CD14-positive monocyte (primary cell): ENCODE measurements at regions not wholly inside any gene's neighbourhood (a gene's known extent, or its start where the extent isn't known, plus 50 kb on each side); places are given as distances from the start of the nearest gene placed in this dataset.

Experiments used
- DNase-seq, 3 donors: peaks; one replicate each; pipeline ENCODE4 v3.0.0-alpha.2; 2011 to 2022
- H2AFZ ChIP-seq: 2 replicates; pipeline ENCODE4 v1.6.0; 2012; ENCODE audit warnings: mild to moderate bottlenecking, low read depth, low read length, inconsistent platforms; ENCODE audit not compliant: insufficient read depth, poor library complexity, severe bottlenecking
- H3K27ac ChIP-seq, 2 donors: 1 replicate in 1 of 2; 2 replicates in 1 of 2; pipeline ENCODE4 v1.5.1; 2012 to 2013; ENCODE audit warnings: low read length in 2 of 2, control low read depth in 1 of 2, inconsistent platforms in 1 of 2, low read depth in 1 of 2, mild to moderate bottlenecking in 1 of 2
- H3K27me3 ChIP-seq, 2 donors: one replicate each; pipeline versions ENCODE4 v1.6.0 to v1.6.1; 2011 to 2013; ENCODE audit warnings: low read length in 2 of 2; ENCODE audit not compliant: control insufficient read depth in 2 of 2, insufficient read depth in 2 of 2
- H3K36me3 ChIP-seq, 2 donors: replicated peaks in 1 of 2; 1 replicate in 1 of 2; 2 replicates in 1 of 2; pipeline versions ENCODE4 v1.5.1 to v1.6.1; 2012 to 2013; ENCODE audit warnings: low read length in 2 of 2, control low read depth in 1 of 2, inconsistent platforms in 1 of 2, mild to moderate bottlenecking in 1 of 2; ENCODE audit not compliant: insufficient read depth in 2 of 2, control insufficient read depth in 1 of 2
- H3K4me1 ChIP-seq, 2 donors: 1 replicate in 1 of 2; 2 replicates in 1 of 2; pipeline versions ENCODE4 v1.5.1 to v1.6.1; 2012 to 2013; ENCODE audit warnings: low read length in 2 of 2, control low read depth in 1 of 2, inconsistent platforms in 1 of 2, mild to moderate bottlenecking in 1 of 2, moderate library complexity in 1 of 2; ENCODE audit not compliant: insufficient read depth in 2 of 2, control insufficient read depth in 1 of 2
- H3K4me2 ChIP-seq: replicated peaks from 2 replicates; pipeline ENCODE3; 2012; ENCODE audit warnings: low read length, moderate library complexity, mild to moderate bottlenecking; ENCODE audit not compliant: poor library complexity, severe bottlenecking; ENCODE audit errors: extremely low read depth
- H3K4me3 ChIP-seq, 3 experiments: fragments of 200-600 bp in 1 of 3; sonication (generic) in 1 of 3; replicated peaks in 1 of 3; 1 replicate in 2 of 3; 2 replicates in 1 of 3; pipeline ENCODE4 v1.5.1; 2011 to 2013; ENCODE audit warnings: low read length in 3 of 3, mild to moderate bottlenecking in 3 of 3, control low read depth in 2 of 3, low read depth in 2 of 3, inconsistent platforms in 1 of 3, moderate library complexity in 1 of 3
- H3K79me2 ChIP-seq: 2 replicates; pipeline ENCODE4 v1.6.0; 2012; ENCODE audit warnings: mild to moderate bottlenecking, control low read depth, inconsistent platforms, low read length, moderate library complexity; ENCODE audit not compliant: insufficient read depth
- H3K9ac ChIP-seq: 2 replicates; pipeline ENCODE4 v1.6.0; 2017; ENCODE audit warnings: low read length, mild to moderate bottlenecking; ENCODE audit not compliant: insufficient read depth, poor library complexity, severe bottlenecking
- H3K9me3 ChIP-seq, 2 donors: replicated peaks in 1 of 2; 1 replicate in 1 of 2; 2 replicates in 1 of 2; pipeline versions ENCODE4 v1.5.1 to v1.6.1; 2012 to 2013; ENCODE audit warnings: low read length in 2 of 2, control low read depth in 1 of 2; ENCODE audit not compliant: control insufficient read depth in 1 of 2, insufficient read depth in 1 of 2
- H4K20me1 ChIP-seq: 2 replicates; pipeline ENCODE4 v1.6.0; 2012; ENCODE audit warnings: mild to moderate bottlenecking, low read length, control low read depth, moderate library complexity; ENCODE audit not compliant: insufficient read depth
- H3K27ac Mint-ChIP-seq, 7 donors: one replicate each; pipeline ENCODE4 v1.8.0; 2020; ENCODE audit warnings: mild to moderate bottlenecking in 7 of 7, mixed read lengths in 7 of 7, moderate library complexity in 6 of 7, inconsistent platforms in 2 of 7
- H3K27me3 Mint-ChIP-seq, 3 donors: one replicate each; pipeline ENCODE4 v1.8.0; 2021 to 2022; ENCODE audit warnings: low read depth in 3 of 3, mild to moderate bottlenecking in 3 of 3, mixed read lengths in 3 of 3, moderate library complexity in 3 of 3, inconsistent platforms in 1 of 3
- H3K36me3 Mint-ChIP-seq, 2 donors: one replicate each; pipeline ENCODE4 v1.8.0; 2020; ENCODE audit warnings: mixed read lengths in 2 of 2, inconsistent platforms in 1 of 2, mild to moderate bottlenecking in 1 of 2
- H3K4me1 Mint-ChIP-seq: one replicate; pipeline ENCODE4 v1.8.0; 2020; ENCODE audit warnings: mild to moderate bottlenecking, mixed read lengths
- H3K4me3 Mint-ChIP-seq, 2 donors: one replicate each; pipeline ENCODE4 v1.8.0; 2020; ENCODE audit warnings: mild to moderate bottlenecking in 2 of 2, mixed read lengths in 2 of 2, moderate library complexity in 1 of 2
- H3K9me3 Mint-ChIP-seq, 7 donors: one replicate each; pipeline ENCODE4 v1.8.0; 2020 to 2022; ENCODE audit warnings: mixed read lengths in 7 of 7, mild to moderate bottlenecking in 6 of 7, moderate library complexity in 6 of 7, inconsistent platforms in 2 of 7
- CTCF ChIP-seq: fragments of 200-600 bp; IDR thresholded peaks from one replicate; pipeline ENCODE4 v1.8.0; 2022; ENCODE audit warnings: antibody characterized with exemption, mild to moderate bottlenecking
- WGBS: methylation state at CpG from one replicate; pipeline ENCODE4 v1.1.5; 2013; ENCODE audit warnings: missing lambda C conversion rate; ENCODE audit not compliant: insufficient coverage; 5-methylcytosine and 5-hydroxymethylcytosine counted together
- intact Hi-C, 2 donors: fragments of 100-400 bp; cut with micrococcal nuclease; formaldehyde crosslinking; loops; one replicate each; pipeline versions ENCODE4 v1.15.0 to v1.15.1; 2023

GRCh38 chr5:92885950-92886349, 695.1 kb downstream of the NR2F1-AS1 start:
- no peaks in the 10 kb centered on the region for H3K27me3 Mint-ChIP-seq
- WGBS, result 83% methylated on average over 1 of the region's 4 CpGs
- no peaks in the 10 kb centered on the region for H3K4me1 Mint-ChIP-seq
- no peak overlapping the region for H2AFZ ChIP-seq
- no peak overlapping the region for H3K27ac ChIP-seq
- no peak overlapping the region for H3K4me3 Mint-ChIP-seq
- H3K36me3 Mint-ChIP-seq, result no peaks in the 10 kb centered on the region
- H3K9ac ChIP-seq, result no peak overlapping the region
- H3K9me3 ChIP-seq, result no peaks in the 10 kb centered on the region
- no peaks in the 10 kb centered on the region for H3K4me1 ChIP-seq
- H4K20me1 ChIP-seq, result no peaks in the 10 kb centered on the region
- H3K9me3 Mint-ChIP-seq, result peaks cover 0 to 6% (median 0%) of the 10 kb centered on the region in 7 donors
- no peaks in the 10 kb centered on the region for H3K27me3 ChIP-seq
- intact Hi-C loops, result no loop called here
- H3K4me2 ChIP-seq, result no peak overlapping the region
- no peak overlapping the region for H3K27ac Mint-ChIP-seq
- DNase-seq, result no peak
- no peak overlapping the region for H3K4me3 ChIP-seq
- no peak for TF ChIP-seq CTCF
- no peaks in the 10 kb centered on the region for H3K36me3 ChIP-seq
- no peaks in the 10 kb centered on the region for H3K79me2 ChIP-seq

GRCh38 chr5:92884469-92884868, 696.5 kb downstream of the NR2F1-AS1 start:
- Histone ChIP-seq H3K9me3 (no peaks in the 10 kb centered on the region), H3K79me2 (no peaks in the 10 kb centered on the region), H3K27ac (no peak overlapping the region), H4K20me1 (no peaks in the 10 kb centered on the region), H3K27me3 (no peaks in the 10 kb centered on the region), H3K4me3 (no peak overlapping the region), H3K36me3 (no peaks in the 10 kb centered on the region), H3K4me1 (no peaks in the 10 kb centered on the region), H3K9ac (no peak overlapping the region), H3K4me2 (no peak overlapping the region), H2AFZ (no peak overlapping the region)
- no peak overlapping the region for H3K4me3 Mint-ChIP-seq
- TF ChIP-seq CTCF, result no peak
- no peaks in the 10 kb centered on the region for H3K4me1 Mint-ChIP-seq
- no CpG with 5 or more reads among the region's 1 CpG for WGBS
- intact Hi-C loops, result no loop called here
- H3K9me3 Mint-ChIP-seq, result peaks cover 0 to 1% (median 0%) of the 10 kb centered on the region in 7 donors
- H3K27ac Mint-ChIP-seq, result no peak overlapping the region
- DNase-seq, result no peak
- no peaks in the 10 kb centered on the region for H3K27me3 Mint-ChIP-seq
- no peaks in the 10 kb centered on the region for H3K36me3 Mint-ChIP-seq
